NCI-H1417 treated with DMSO at 0.1 percent for 48 hours (cell line): ENCODE measurements at regions not wholly inside any gene's neighbourhood (a gene's known extent, or its start where the extent isn't known, plus 50 kb on each side); places are given as distances from the start of the nearest gene placed in this dataset.

Source experiments
- DNase-seq: peaks from one replicate; lab custom pipeline; 2025; lab: John Stamatoyannopoulos, UW

DNA sequence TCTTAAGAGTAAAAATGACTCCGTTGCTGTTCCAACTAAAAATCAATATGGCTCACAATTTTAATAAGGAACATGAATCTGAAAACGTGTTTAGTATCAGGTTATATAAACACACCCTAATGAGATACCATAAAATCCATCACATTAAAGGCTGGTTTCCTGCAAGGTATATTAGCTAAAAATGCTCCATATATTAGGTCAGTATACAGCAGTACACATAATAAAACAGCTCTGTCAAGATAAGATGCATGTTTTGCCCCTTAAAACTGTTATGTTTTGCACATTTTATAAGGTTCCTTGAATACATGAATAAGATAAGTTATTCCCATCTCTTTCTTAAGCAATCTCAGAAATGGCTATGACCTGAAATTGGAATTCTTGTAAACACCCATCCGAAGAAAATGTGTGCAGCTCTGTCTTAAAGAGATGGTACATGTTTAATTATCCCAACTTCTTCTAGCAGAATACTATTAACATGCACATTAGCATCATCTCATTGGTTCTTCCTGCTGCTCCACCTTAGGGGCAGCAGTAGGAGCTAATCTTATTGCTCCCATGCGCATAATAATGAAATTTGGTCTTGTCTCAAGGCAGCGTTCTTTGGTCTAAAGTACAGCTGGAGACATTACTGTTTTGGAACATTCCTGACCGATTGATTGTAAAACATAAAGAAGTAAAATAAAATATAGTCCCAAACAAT lies 836.1 kb upstream of the FANCL start:
- DNase-seq, result no peak

DNA sequence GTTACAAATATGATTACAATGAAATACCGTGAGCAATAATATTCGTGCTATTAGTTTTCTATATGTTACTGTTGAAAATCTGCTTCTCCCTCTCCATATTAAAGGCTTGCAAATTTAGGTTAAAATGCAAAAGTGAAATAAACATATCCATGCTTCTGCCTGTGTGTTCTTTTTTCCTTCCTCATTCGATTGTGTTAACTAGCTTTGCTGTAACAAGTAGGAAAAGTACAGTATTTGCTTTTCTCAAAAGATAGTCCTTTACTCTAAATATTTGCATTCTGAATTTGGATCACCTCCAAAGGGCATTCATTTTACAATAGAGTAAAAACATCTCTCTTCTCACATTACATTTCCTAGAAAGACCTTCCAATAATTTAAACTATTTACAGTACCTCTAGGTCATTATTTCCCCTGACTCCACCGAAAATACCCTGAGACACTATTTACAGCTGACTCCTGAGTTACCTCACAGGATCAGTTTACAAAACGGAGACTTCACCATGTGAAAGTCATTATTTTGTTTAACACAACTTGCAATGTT lies 835.0 kb upstream of the FANCL start:
- no peak for DNase-seq

DNA sequence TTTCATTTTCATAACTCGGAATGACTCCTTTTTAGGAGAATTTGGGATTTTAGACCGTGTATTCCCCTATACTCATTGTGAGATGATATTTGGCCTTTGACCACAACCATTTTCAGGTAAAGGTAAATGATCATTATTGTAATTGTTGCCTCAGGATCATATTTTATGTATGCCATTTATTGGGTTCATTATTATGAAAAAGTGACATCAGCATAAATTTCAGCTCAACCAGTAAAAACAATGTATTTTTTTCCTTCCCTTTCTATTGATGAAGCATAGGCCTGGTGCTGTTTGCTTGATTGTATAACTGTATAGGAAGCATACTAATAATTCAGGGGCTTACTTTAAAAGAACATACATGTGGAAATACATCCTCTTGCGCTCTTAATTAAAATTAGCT lies 832.9 kb upstream of the FANCL start:
- DNase-seq, result no peak

DNA sequence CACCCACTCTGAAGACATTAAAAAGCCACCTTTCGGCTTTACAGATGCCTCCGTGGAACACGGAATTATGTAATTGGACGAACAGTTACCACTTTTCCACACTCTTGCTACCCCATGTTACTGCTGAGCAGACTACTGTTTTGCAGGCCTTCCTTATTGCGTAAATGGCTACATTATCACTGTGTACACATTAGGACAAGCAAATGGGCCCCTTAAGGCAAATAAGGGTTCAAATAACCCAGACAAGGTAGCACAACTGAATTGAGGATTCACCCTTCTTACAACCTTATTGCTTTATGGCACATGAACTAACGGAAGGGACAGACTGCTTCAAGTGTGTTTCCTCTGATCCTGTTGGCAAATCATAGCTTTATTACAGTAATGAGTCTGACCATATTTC lies 832.2 kb upstream of the FANCL start:
- DNase-seq, result no peak

DNA sequence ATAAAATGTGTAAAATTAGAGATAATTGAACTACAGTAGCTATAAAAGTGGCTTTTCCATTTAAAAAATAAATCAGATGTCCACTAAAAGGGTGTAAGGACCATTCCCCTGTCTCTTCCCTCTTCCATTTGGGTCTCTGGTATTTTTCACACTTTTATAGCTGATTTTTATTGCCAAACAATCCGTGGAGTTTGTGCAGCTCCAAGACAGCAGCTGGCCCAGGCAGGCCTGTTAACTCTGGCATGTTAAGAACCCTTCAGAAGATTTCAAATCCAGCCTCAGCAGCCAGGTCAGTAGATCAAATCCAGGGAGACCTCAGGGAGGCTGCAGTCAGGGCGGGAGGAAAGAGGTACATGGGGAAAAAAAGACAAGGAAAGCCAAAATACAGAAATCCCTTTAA lies 827.1 kb upstream of the FANCL start:
- no peak for DNase-seq

DNA sequence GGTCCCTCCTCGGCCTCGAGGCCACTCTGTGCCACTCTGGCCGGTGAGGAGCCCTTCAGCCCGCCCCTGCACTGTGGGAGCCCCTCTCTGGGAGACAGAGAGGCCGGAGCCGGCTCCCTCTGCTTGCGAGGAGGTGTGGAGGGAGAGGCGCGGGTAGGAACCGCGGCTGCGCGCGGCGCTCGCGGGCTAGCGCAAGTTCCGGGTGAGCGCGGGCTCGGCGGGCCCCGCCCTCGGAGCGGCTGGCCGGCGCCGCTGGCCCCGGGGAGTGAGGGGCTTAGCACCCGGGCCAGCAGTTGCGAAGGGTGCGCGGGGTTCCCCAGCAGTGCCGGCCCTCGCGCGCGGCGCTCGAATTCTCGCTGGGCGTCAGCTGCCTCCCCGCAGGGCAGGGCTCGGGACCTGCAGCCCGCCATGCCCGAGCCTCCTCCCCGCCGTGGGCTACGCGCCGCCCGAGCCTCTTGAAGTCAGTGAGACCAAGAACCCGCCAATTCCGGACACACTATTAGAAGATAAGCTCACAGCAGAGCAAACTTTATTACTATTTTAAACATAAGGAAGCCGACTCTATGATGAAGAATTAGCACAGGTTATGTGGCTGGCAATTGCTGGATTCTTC lies 825.8 kb upstream of the FANCL start:
- DNase-seq, result no peak

DNA sequence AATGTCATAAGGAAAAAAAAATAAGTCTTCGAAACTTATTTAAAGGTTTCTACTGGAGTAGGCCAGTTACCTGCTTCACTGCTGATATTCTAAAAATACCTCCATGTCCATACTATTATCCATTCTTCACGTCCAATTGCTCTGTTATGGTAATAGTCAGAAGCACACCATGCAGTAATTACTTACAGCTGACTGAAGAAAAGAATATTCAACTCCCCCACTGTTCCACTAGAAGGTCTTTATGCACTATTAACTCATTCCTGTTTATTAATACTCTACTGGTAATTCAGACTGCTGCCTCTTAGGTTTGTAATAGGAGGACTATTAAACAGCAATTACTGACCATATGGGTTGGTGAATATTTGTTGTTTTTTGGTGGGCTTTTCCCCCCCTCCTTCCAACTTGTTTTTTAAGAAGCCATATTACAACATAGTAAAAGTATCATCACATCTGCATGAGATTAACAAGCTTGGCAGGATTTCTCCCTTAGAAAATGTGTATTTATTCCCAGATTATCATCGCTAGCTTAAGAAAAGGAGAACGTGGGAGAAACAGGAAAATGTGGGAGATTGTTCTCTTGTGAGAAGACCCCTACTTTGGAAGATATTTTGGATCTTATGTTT lies 806.4 kb upstream of the FANCL start:
- peak; percentile 96 for DNase-seq

DNA sequence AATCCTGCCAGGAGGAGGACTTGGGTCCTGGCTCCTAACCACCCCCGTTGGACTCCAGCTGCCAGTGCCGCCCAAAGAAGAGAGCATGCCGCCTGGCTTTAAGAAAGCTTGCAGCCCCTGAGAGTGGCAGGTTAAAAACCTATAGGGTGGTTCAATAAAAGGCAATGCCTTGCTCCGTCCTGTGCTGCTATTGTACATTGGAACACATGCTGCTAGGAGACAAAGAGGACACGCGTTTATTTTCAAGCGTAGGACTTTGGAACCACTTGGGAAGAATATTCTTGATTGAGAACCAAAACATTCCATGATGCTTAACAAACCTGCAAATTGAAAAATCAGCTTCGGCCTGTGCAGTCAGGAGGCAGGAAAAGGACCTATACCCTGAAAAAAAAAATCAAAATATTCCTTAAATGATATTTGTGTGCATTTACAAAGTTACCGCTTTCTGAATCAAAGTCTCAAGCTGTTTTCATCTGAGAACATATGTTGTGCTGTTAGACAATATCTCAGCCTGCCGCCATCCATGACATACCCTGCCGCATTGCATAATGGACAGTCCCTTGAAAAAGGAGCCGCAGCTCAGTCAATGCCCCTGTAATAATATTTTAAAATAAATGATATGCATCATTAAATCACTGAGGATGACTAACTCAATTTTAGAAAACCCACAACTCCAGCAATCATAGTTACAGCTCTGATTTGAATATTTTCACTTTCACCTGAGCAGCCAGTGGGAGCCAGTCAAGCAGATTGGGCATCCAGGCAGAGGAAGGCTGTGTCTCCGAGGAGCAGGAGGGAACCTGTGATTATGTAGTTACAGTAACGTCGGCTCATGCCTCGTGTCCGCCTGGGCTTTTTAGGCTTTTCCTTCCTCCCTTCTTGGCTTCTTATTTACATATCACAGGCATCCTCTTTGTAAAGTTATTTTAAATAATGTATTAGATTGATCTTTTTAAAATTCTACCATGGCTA lies 805.6 kb upstream of the FANCL start:
- DNase-seq, result peak; percentile 80

DNA sequence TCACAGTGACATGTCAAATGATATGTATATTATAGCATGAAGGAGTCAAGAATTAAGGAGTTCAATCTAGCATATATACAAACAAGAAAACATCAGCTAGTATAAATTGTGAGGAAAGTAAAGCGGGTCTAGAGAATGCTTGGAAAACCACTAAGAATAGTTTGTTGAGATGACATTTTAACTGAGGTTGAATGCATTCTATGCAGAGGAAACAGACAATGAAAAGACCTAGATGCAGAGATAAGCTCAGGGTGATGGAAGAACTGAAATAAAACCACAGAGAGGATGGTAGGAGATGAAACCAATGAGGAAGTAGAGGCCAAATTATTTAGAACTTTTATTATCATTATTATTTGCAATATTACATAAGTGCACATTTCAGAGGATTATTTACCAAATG lies 803.6 kb upstream of the FANCL start:
- no peak for DNase-seq

DNA sequence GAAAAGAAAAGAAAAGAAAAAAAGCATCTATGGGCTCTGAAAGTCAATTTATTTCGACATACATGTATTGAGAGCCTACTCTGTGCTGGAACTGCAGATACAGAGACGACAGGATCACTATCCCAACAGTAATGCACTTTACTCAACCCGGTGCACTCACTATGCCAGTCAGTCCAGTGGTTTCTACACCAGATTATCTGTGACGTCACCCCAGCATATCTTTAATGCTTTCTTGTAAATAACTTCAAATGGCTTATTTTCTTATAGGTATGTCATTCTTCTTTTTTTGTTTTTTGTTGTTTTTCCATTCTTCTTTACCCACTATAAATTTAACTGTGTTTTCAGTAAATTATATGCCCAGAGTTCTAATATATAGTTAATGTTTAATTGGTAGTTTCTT lies 800.0 kb upstream of the FANCL start:
- DNase-seq, result no peak

DNA sequence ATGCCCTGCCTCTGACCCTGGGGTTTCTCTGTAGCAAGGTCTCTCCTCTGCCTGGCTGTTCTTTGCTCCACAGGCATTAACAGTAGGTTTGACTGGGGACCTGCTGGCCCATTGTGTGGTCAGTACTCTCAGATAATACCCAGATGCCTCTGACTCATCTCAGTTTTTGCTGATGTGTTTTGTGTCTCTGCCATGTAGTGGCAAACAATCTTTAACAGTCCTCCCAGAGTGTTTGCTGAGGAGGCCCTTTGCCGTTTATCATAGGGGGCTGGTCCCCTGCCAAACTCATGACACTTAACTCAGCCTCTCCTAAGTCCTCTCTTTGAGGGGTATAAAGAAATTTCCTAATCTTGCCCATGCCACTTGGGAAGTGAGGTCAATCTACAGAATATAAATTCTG lies 793.7 kb upstream of the FANCL start:
- DNase-seq, result no peak

DNA sequence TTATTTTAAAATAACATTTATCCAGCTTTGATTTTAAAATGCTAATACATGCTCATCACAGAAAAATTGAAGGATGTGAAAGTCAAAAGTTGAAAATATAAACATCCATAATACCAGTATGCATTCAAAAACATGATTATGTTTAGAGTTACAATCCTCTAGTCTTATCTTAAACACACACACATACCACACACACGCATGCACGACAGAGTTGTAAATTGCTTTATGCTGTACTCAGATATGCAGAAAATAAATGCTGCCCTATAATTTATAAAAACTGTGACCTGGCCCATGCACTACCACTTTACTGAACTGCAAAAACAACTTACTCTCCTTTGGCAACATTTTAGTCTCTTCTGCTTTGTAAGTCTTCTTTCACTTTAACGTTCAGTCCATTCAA lies 793.0 kb upstream of the FANCL start:
- DNase-seq, result no peak

DNA sequence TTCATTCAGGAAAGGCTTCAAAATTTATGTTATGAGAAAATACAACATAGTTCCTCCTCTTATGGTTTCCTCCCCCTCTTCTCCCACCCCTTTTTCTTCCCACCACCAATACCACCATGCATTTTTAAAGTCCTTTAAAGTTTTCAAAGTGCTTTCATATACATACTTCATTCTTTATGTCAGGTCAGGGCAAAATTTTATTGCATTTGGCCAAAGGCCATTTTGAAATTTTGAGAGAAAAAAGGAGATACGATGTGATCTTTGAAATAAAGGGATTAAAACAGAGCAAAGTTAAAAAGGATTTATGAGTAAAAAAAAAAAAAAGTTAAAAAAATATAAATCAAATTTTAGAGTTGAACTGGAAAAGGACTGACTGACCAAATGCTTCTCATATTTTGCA lies 792.5 kb upstream of the FANCL start:
- no peak for DNase-seq

DNA sequence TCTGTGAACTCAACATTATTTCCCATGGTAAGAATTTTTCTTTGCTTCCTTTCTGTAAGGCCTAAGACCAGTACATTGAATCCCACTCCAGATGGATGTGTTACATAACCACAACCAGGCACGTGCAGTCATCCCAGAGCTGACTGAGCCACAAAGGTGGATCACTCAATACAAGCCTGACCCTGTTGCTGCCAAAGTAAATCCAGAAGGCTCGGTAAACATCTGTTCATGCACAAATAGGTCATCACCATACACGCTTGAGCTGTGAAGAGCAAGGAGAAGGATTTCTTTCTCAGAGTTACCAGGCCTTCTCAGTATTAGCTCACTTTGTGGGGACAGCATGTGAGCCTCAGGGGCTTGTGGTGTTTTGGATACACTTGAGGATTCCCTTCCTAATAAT lies 791.4 kb upstream of the FANCL start:
- DNase-seq, result no peak

DNA sequence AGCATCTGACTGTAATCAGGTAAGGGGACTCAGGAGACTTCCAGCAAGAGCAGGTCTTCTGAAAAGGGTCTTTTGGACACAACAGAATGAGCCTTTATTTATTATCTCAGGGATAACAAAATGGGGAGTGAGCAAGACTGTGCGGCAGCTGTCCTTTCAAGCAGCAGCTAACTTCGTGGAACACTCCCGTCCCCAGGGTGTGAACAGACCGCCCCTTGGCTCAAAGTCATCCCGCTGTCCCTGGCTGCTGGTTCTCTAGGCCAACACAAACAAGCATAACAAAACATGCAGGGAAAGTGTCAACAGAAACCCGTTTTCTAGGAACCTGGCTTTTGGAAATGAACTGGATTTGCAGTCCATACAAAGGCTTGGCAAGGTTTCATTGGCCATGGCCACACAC lies 787.9 kb upstream of the FANCL start:
- no peak for DNase-seq

DNA sequence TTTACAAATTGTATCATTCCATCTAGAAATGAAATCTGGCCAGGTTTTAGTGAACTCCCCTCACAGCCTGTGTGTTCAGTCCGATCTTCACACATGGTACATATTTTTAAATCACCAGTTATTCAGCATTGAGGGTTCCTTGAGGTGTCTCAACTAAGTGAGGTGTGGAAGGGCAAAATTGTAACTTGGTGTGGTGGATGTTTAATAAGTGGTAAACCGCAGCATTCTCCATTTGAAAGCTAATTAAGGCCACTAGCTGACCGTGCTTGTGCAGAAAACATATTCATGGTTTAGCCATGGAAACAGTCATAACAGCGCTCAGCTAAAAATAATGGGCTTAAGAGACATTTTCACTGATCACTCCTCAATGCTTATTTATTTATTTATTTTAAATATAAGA lies 786.2 kb upstream of the FANCL start:
- no peak for DNase-seq

DNA sequence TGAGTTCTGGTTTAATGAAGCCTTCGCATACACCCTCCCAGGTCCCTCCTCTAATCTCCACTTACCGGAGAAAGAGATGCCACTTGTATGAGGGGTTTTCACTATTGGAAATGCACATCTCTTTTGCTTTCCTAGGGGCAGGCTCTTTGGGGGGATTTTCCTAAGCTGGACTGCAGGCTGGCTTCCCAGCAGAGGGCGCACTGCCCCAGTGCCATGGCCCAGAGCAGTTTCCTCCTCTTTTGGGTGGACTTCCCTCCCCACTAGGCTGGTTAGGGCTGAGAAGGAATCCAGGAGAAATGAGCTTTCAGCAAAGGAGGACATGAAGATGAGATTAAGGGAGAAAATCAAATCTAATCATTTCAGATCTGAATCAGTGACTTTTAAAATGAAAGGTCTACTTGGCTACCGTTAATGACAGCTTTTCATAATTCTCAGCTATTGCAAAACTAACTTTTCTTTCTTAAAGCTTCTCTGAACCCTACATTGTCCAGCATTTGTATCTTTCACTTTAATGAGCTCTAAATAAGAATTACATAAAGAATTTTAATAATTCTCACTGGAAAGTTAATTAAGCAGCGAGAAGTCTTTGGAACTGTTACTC lies 784.1 kb upstream of the FANCL start:
- DNase-seq, result no peak

DNA sequence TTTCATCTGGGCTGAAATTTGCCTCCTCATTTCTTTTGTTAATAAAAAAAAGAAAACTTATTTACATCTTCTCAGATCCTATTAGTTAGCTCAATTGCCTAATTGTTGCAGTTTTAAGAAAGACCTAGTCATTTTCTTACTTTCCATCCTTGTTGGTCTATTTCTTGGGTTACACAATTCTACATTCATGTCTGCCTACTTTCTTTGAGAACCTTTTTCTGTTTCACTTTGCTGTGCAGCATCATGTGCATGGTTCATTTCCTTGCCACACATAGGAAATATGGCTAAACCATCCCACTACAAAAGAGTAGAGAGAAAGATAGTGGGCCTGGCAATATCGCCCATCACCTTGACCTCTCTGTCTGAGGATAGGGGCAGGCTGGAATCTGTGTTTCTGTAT lies 780.7 kb upstream of the FANCL start:
- DNase-seq, result no peak

DNA sequence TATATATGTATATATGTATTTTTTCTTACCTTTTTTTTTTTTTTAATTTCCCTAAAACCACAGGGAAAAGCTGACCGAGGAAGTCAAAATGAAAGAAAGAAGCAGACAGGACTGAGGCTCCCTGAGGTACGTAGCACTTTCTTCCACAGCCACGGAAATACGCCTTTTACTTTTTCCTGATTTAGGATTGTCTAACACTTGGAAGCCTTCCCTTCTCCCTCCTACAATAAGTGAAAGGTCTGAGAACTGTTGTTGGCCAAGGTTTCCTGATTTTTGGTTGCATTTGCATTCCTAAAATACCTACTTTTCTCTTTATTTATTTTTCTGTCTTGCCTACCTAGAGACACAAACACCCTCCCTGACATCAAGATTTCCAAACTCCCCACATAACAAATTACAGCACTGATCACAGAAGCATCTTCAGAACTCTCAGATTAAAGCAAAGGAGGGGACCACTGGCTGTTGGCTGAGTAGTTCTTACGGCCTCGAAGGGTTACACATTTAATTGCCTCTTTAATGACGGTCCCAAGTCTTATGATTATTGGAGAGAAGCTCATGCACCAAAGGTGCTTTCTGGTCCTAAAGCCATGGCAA lies 778.5 kb upstream of the FANCL start:
- DNase-seq, result no peak

DNA sequence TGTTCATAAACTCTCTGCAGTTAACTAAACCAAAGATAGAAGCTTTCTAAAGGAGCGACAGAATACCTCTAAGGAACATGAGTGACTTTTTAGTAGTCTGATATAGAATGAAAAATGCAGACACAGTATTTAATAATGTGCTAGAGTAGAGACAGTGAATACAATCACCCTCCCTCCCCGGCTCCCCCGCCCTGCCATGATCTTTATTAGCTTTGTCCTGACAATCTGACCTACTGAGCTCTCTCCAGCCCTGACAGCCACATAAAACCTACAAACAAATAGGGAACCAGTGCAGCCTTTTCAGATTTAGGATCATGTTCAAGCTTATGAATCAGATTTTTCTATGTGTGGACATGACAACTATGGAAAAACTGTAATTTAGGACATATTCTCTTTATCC lies 777.6 kb upstream of the FANCL start:
- DNase-seq, result no peak

DNA sequence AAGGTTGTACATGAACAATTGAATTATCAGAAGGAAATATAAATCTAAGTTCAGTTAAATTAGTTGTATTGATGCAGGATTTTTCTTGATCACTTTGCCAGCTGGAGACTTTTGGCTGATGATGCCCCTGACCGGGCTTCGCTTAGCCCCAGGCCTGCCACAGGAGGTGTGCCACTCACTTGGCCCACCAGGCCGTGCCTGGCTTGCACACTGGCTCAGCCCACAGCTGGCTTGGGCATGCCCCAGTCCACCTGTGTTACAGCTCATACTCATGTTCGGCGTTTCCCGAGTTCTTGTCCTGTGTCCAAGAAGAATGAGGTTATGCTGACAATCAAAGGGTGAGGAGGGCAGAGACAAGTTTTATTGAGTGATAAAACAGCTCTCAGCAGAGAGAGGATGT lies 773.9 kb upstream of the FANCL start:
- no peak for DNase-seq

DNA sequence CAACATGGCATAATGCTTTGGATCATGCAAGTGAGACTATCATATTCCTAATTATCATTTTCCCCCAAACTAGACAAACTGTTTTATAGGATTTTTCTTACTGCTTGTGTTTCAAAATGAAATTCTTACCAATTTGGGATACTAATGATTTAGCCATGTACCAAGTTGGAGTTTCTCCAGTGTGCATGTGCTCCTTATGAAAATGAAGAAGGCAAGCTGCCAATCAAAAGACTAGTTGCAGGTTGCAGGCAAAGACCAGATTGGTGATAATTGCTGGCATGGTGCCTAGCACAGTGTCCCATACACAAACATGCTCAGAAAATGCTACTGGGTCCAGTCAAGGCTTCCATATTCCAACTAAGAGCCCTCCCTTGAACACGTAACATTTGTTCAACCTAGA lies 771.8 kb upstream of the FANCL start:
- no peak for DNase-seq
